ENCODE measurements at regions not wholly inside any gene's neighbourhood (a gene's known extent, or its start where the extent isn't known, plus 50 kb on each side); places are given as distances from the start of the nearest gene placed in this dataset.

DNA sequence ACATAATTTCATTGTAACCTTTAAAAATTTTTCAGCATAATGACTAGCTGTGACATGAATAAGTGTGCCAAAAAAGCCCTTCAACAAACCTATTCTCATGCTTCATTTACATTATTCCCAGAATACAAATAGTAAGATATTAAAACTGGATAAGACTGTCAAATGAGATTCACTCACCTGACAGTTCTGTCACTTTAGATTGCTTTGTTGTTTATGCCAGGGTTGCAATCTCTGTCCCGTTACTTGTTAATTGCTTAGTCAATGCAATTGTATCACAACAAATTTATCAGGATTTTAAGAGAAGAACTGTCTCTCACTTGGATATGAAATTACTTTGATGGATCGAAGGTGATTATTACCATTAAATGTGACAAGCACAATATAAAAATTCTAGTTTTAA, 616.0 kb upstream of the IGFBP7 start:
- TF ChIP-seq, protein P1, sequence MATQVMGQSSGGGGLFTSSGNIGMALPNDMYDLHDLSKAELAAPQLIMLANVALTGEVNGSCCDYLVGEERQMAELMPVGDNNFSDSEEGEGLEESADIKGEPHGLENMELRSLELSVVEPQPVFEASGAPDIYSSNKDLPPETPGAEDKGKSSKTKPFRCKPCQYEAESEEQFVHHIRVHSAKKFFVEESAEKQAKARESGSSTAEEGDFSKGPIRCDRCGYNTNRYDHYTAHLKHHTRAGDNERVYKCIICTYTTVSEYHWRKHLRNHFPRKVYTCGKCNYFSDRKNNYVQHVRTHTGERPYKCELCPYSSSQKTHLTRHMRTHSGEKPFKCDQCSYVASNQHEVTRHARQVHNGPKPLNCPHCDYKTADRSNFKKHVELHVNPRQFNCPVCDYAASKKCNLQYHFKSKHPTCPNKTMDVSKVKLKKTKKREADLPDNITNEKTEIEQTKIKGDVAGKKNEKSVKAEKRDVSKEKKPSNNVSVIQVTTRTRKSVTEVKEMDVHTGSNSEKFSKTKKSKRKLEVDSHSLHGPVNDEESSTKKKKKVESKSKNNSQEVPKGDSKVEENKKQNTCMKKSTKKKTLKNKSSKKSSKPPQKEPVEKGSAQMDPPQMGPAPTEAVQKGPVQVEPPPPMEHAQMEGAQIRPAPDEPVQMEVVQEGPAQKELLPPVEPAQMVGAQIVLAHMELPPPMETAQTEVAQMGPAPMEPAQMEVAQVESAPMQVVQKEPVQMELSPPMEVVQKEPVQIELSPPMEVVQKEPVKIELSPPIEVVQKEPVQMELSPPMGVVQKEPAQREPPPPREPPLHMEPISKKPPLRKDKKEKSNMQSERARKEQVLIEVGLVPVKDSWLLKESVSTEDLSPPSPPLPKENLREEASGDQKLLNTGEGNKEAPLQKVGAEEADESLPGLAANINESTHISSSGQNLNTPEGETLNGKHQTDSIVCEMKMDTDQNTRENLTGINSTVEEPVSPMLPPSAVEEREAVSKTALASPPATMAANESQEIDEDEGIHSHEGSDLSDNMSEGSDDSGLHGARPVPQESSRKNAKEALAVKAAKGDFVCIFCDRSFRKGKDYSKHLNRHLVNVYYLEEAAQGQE (IDR thresholded peaks at IDR 0.05; ENCODE audit: low read depth, low read length) = no peak
- TF ChIP-seq, protein P2, sequence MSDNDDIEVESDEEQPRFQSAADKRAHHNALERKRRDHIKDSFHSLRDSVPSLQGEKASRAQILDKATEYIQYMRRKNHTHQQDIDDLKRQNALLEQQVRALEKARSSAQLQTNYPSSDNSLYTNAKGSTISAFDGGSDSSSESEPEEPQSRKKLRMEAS (IDR thresholded peaks at IDR 0.05; ENCODE audit: low read depth) = no peak
- no peak for TF ChIP-seq MXI1 (IDR thresholded peaks at IDR 0.05; ENCODE audit: low read depth, low read length)
- TF ChIP-seq, protein P3, sequence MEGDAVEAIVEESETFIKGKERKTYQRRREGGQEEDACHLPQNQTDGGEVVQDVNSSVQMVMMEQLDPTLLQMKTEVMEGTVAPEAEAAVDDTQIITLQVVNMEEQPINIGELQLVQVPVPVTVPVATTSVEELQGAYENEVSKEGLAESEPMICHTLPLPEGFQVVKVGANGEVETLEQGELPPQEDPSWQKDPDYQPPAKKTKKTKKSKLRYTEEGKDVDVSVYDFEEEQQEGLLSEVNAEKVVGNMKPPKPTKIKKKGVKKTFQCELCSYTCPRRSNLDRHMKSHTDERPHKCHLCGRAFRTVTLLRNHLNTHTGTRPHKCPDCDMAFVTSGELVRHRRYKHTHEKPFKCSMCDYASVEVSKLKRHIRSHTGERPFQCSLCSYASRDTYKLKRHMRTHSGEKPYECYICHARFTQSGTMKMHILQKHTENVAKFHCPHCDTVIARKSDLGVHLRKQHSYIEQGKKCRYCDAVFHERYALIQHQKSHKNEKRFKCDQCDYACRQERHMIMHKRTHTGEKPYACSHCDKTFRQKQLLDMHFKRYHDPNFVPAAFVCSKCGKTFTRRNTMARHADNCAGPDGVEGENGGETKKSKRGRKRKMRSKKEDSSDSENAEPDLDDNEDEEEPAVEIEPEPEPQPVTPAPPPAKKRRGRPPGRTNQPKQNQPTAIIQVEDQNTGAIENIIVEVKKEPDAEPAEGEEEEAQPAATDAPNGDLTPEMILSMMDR (IDR thresholded peaks at IDR 0.05) = no peak
- TF ChIP-seq JUND (IDR thresholded peaks at IDR 0.05) = no peak

All from SK-N-SH (cell line).